ENCODE measurements at regions not wholly inside any gene's neighbourhood (a gene's known extent, or its start where the extent isn't known, plus 50 kb on each side); places are given as distances from the start of the nearest gene placed in this dataset.

DNA sequence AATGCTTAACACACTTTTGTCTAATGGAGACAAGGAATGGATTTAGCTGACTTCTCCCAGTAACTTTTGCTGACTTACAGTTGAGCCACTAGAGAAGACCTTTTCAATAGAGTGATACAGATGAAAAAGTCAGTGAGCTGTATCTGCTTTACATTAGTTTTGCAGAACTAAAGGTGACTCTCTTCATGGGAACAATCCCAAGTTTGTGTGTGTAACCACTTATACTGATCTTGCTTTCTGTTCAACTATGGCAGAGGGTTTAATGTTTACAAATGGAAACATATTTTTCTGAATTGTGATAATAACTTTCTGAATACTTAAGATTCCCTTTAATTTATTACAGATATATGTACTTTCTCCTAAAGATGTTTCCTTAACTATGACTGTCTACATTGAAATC, 182.6 kb upstream of the PUDP start:
- H3K18ac ChIP-seq (ENCODE audit: low read length): no peak overlapping the region
- H3K4me2 ChIP-seq (ENCODE audit: low read length): no peak overlapping the region
- H3K9ac ChIP-seq (ENCODE audit: low read length): no peak overlapping the region
- H4K5ac ChIP-seq (ENCODE audit: low read length): no peak overlapping the region
- H3K4me3 ChIP-seq (ENCODE audit: low read length): no peak overlapping the region
- H3K27ac ChIP-seq (ENCODE audit: low read depth, low read length): no peak overlapping the region
- H3K27me3 ChIP-seq (ENCODE audit: insufficient read depth, low read length, poor library complexity): no peaks in the 10 kb centered on the region
- no peaks in the 10 kb centered on the region for H3K4me1 ChIP-seq (ENCODE audit: control insufficient read depth, low read depth, low read length)
- H3K79me1 ChIP-seq (ENCODE audit: low read length): no peaks in the 10 kb centered on the region
- no peak overlapping the region for H2AK5ac ChIP-seq (ENCODE audit: low read length)
- no peak overlapping the region for H3K56ac ChIP-seq (ENCODE audit: low read length)
- H3K4ac ChIP-seq (ENCODE audit: low read depth, low read length): no peak overlapping the region
- no peak overlapping the region for H3K23ac ChIP-seq (ENCODE audit: low read length)
- no peak overlapping the region for H4K8ac ChIP-seq (ENCODE audit: low read depth, low read length)
- DNase-seq: no peak
- H2BK120ac ChIP-seq (ENCODE audit: low read depth, low read length): no peak overlapping the region
- H2BK5ac ChIP-seq (ENCODE audit: low read length): no peak overlapping the region
- H3K79me2 ChIP-seq (ENCODE audit: control insufficient read depth, insufficient read depth, low read length): no peaks in the 10 kb centered on the region
- H3K36me3 ChIP-seq (ENCODE audit: control insufficient read depth, insufficient read depth, low read length): no peaks in the 10 kb centered on the region
- no peak overlapping the region for H2BK15ac ChIP-seq (replicated peaks; ENCODE audit: low read depth)

DNA sequence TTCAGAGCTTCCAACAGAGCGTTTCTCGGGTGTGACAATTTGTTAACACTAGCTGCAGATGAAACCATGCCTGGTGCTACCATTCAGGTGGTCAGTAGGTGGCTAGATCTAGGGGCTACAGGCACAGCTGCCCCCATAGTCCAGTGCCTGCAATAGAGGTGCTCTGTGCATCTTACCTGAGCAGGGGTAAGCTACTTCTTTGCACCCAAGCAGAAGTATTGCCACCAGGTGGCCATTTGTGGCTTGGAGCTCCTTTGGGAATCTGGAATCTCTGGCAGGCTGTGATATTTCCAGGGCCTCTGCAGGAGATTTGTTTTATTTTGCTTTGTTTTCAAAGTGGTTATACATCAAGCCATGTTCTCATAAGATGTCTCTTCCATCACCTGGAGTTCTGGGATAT, 170.7 kb upstream of the PUDP start:
- Histone ChIP-seq H2BK5ac (ENCODE audit: low read length) (no peak overlapping the region), H3K4me2 (ENCODE audit: low read length) (no peak overlapping the region), H3K18ac (ENCODE audit: low read length) (no peak overlapping the region), H3K56ac (ENCODE audit: low read length) (no peak overlapping the region), H3K79me1 (ENCODE audit: low read length) (no peaks in the 10 kb centered on the region), H3K27ac (ENCODE audit: low read depth, low read length) (no peak overlapping the region), H3K23ac (ENCODE audit: low read length) (no peak overlapping the region), H4K8ac (ENCODE audit: low read depth, low read length) (no peak overlapping the region), H3K4me3 (ENCODE audit: low read length) (no peak overlapping the region), H3K27me3 (ENCODE audit: insufficient read depth, low read length, poor library complexity) (no peaks in the 10 kb centered on the region), H3K9ac (ENCODE audit: low read length) (no peak overlapping the region), H3K36me3 (ENCODE audit: control insufficient read depth, insufficient read depth, low read length) (no peaks in the 10 kb centered on the region), H2BK120ac (ENCODE audit: low read depth, low read length) (no peak overlapping the region), H3K4ac (ENCODE audit: low read depth, low read length) (no peak overlapping the region), H2BK15ac (replicated peaks; ENCODE audit: low read depth) (no peak overlapping the region), H3K79me2 (ENCODE audit: control insufficient read depth, insufficient read depth, low read length) (no peaks in the 10 kb centered on the region), H4K5ac (ENCODE audit: low read length) (no peak overlapping the region), H3K4me1 (ENCODE audit: control insufficient read depth, low read depth, low read length) (no peaks in the 10 kb centered on the region), H2AK5ac (ENCODE audit: low read length) (no peak overlapping the region)
- WGBS (ENCODE audit: extremely low coverage, insufficient coverage, low lambda C conversion rate): no CpG with 5 or more reads among the region's 2 CpGs
- DNase-seq: peak; percentile 13

DNA sequence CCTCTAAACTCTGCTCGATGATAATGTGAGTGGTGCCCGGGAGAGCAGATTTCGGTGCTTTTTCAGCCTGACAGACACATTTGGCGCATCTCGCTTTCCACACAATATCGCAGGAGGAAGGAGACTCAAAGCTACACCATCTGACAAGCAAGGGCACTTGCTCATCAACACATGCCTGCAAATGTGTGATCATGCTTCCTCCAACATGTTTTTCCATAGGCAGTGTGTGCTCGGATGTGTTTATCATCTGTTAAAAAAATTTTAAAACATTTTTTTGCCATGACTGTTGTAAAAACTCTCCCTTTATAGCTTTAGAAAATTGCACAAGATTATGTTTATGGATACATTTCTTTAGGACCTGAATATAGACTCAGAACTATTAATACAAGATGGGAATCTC, 170.3 kb upstream of the PUDP start:
- no peak overlapping the region for H2BK120ac ChIP-seq (ENCODE audit: low read depth, low read length)
- H3K9ac ChIP-seq (ENCODE audit: low read length): no peak overlapping the region
- H3K23ac ChIP-seq (ENCODE audit: low read length): no peak overlapping the region
- no peak overlapping the region for H2BK5ac ChIP-seq (ENCODE audit: low read length)
- H2BK15ac ChIP-seq (replicated peaks; ENCODE audit: low read depth): no peak overlapping the region
- H2AK5ac ChIP-seq (ENCODE audit: low read length): no peak overlapping the region
- no peak overlapping the region for H3K56ac ChIP-seq (ENCODE audit: low read length)
- H3K79me1 ChIP-seq (ENCODE audit: low read length): no peaks in the 10 kb centered on the region
- no peak overlapping the region for H4K8ac ChIP-seq (ENCODE audit: low read depth, low read length)
- H3K79me2 ChIP-seq (ENCODE audit: control insufficient read depth, insufficient read depth, low read length): no peaks in the 10 kb centered on the region
- H3K4me2 ChIP-seq (ENCODE audit: low read length): no peak overlapping the region
- no peaks in the 10 kb centered on the region for H3K4me1 ChIP-seq (ENCODE audit: control insufficient read depth, low read depth, low read length)
- no peaks in the 10 kb centered on the region for H3K27me3 ChIP-seq (ENCODE audit: insufficient read depth, low read length, poor library complexity)
- no peak for DNase-seq
- H3K27ac ChIP-seq (ENCODE audit: low read depth, low read length): no peak overlapping the region
- H4K5ac ChIP-seq (ENCODE audit: low read length): no peak overlapping the region
- no peak overlapping the region for H3K4ac ChIP-seq (ENCODE audit: low read depth, low read length)
- no CpG with 5 or more reads among the region's 7 CpGs for WGBS (ENCODE audit: extremely low coverage, insufficient coverage, low lambda C conversion rate)
- no peaks in the 10 kb centered on the region for H3K36me3 ChIP-seq (ENCODE audit: control insufficient read depth, insufficient read depth, low read length)
- H3K4me3 ChIP-seq (ENCODE audit: low read length): no peak overlapping the region
- no peak overlapping the region for H3K18ac ChIP-seq (ENCODE audit: low read length)

DNA sequence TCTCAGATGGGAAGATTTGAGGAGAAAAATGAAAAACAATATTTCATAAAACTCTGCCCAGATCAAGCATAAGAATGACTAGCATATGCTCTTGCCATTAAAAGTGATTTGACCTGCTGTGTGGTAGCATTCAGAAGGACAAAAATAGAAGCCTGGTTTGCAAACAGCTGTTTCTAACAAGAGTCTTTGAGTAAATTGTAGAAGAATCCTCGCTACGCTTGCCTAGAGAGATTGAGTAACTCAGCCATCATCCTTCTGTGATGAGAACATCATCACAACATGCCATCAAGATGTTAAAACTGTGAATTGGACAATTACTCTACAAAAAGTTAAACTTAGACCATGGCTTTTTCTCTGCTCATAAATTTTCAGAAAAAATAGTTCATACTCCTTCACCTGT, 168.9 kb upstream of the PUDP start:
- no CpG with 5 or more reads among the region's 2 CpGs for WGBS (ENCODE audit: extremely low coverage, insufficient coverage, low lambda C conversion rate)
- Histone ChIP-seq H3K4me2 (ENCODE audit: low read length) (no peak overlapping the region), H3K4me3 (ENCODE audit: low read length) (no peak overlapping the region), H3K27ac (ENCODE audit: low read depth, low read length) (no peak overlapping the region), H2BK120ac (ENCODE audit: low read depth, low read length) (no peak overlapping the region), H3K79me1 (ENCODE audit: low read length) (no peaks in the 10 kb centered on the region), H3K23ac (ENCODE audit: low read length) (no peak overlapping the region), H3K9ac (ENCODE audit: low read length) (no peak overlapping the region), H2BK15ac (replicated peaks; ENCODE audit: low read depth) (no peak overlapping the region), H4K8ac (ENCODE audit: low read depth, low read length) (no peak overlapping the region), H2BK5ac (ENCODE audit: low read length) (no peak overlapping the region), H3K56ac (ENCODE audit: low read length) (no peak overlapping the region), H3K27me3 (ENCODE audit: insufficient read depth, low read length, poor library complexity) (no peaks in the 10 kb centered on the region), H3K4me1 (ENCODE audit: control insufficient read depth, low read depth, low read length) (no peaks in the 10 kb centered on the region), H4K5ac (ENCODE audit: low read length) (no peak overlapping the region), H3K79me2 (ENCODE audit: control insufficient read depth, insufficient read depth, low read length) (no peaks in the 10 kb centered on the region), H2AK5ac (ENCODE audit: low read length) (no peak overlapping the region), H3K18ac (ENCODE audit: low read length) (no peak overlapping the region), H3K4ac (ENCODE audit: low read depth, low read length) (no peak overlapping the region), H3K36me3 (ENCODE audit: control insufficient read depth, insufficient read depth, low read length) (no peaks in the 10 kb centered on the region)
- no peak for DNase-seq

DNA sequence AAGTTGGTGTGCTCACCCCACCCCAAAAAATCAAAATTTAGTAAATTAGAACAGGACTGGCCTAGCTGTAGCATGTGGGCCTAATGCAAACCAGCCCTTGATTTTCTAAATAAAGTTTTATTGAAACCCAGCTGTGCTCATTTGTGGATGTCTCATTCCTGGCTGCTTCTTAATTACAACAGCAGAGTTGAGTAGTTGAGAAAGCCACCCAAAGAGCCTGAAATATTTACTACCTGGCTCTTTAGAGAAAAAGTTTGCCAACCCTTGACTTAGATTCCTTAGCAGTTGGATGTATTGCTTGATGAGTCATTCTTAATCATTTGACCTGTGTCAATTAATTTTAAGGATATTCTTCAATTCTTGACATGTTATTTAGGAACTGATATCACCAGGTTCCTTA, 168.3 kb upstream of the PUDP start:
- Histone ChIP-seq H3K4ac (ENCODE audit: low read depth, low read length) (no peak overlapping the region), H4K5ac (ENCODE audit: low read length) (no peak overlapping the region), H3K9ac (ENCODE audit: low read length) (no peak overlapping the region), H2BK15ac (replicated peaks; ENCODE audit: low read depth) (no peak overlapping the region), H3K27me3 (ENCODE audit: insufficient read depth, low read length, poor library complexity) (no peaks in the 10 kb centered on the region), H3K79me2 (ENCODE audit: control insufficient read depth, insufficient read depth, low read length) (no peaks in the 10 kb centered on the region), H3K4me1 (ENCODE audit: control insufficient read depth, low read depth, low read length) (no peaks in the 10 kb centered on the region), H3K4me3 (ENCODE audit: low read length) (no peak overlapping the region), H3K56ac (ENCODE audit: low read length) (no peak overlapping the region), H3K36me3 (ENCODE audit: control insufficient read depth, insufficient read depth, low read length) (no peaks in the 10 kb centered on the region), H4K8ac (ENCODE audit: low read depth, low read length) (no peak overlapping the region), H2AK5ac (ENCODE audit: low read length) (no peak overlapping the region), H2BK5ac (ENCODE audit: low read length) (no peak overlapping the region), H3K18ac (ENCODE audit: low read length) (no peak overlapping the region), H3K4me2 (ENCODE audit: low read length) (no peak overlapping the region), H3K79me1 (ENCODE audit: low read length) (no peaks in the 10 kb centered on the region), H2BK120ac (ENCODE audit: low read depth, low read length) (no peak overlapping the region), H3K27ac (ENCODE audit: low read depth, low read length) (no peak overlapping the region), H3K23ac (ENCODE audit: low read length) (no peak overlapping the region)
- DNase-seq: no peak

DNA sequence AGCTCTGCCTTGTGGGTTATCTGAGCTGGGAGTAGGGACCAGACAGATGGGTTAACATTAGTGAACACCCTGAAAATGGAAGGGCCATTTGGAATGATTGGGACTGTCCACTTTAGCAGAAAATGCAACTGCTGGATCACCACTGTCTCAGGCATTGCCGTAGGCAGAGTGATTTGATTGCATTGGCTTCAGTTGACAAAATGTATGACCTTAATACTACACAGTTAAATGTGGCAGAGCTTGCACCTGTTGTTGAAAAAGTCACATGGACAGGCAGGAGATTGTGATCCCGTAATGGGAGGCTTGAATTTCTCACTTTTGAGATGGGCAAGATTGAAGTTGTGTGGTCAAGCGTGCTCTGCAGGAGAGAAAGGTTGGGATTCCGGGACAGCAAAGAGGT, 166.5 kb upstream of the PUDP start:
- DNase-seq: no peak
- Histone ChIP-seq H2BK120ac (ENCODE audit: low read depth, low read length) (no peak overlapping the region), H3K56ac (ENCODE audit: low read length) (no peak overlapping the region), H3K27me3 (ENCODE audit: insufficient read depth, low read length, poor library complexity) (no peaks in the 10 kb centered on the region), H3K18ac (ENCODE audit: low read length) (no peak overlapping the region), H4K8ac (ENCODE audit: low read depth, low read length) (no peak overlapping the region), H3K4ac (ENCODE audit: low read depth, low read length) (no peak overlapping the region), H3K4me1 (ENCODE audit: control insufficient read depth, low read depth, low read length) (no peaks in the 10 kb centered on the region), H4K5ac (ENCODE audit: low read length) (no peak overlapping the region), H2AK5ac (ENCODE audit: low read length) (no peak overlapping the region), H2BK15ac (replicated peaks; ENCODE audit: low read depth) (no peak overlapping the region), H3K79me2 (ENCODE audit: control insufficient read depth, insufficient read depth, low read length) (no peaks in the 10 kb centered on the region), H2BK5ac (ENCODE audit: low read length) (no peak overlapping the region), H3K23ac (ENCODE audit: low read length) (no peak overlapping the region), H3K79me1 (ENCODE audit: low read length) (no peaks in the 10 kb centered on the region), H3K9ac (ENCODE audit: low read length) (no peak overlapping the region), H3K36me3 (ENCODE audit: control insufficient read depth, insufficient read depth, low read length) (no peaks in the 10 kb centered on the region), H3K4me3 (ENCODE audit: low read length) (no peak overlapping the region), H3K4me2 (ENCODE audit: low read length) (no peak overlapping the region), H3K27ac (ENCODE audit: low read depth, low read length) (no peak overlapping the region)
- no CpG with 5 or more reads among the region's 4 CpGs for WGBS (ENCODE audit: extremely low coverage, insufficient coverage, low lambda C conversion rate)

Data from mesendoderm (in vitro differentiated cells).